SK-N-SH treated with all-trans-retinoic acid at 6 μM for 48 hours (cell line): ENCODE measurements at regions not wholly inside any gene's neighbourhood (a gene's known extent, or its start where the extent isn't known, plus 50 kb on each side); places are given as distances from the start of the nearest gene placed in this dataset.

ENCODE experiments used
- ARNTL ChIP-seq: fragments of 450-650 bp; formaldehyde crosslinking; IDR thresholded peaks from 2 replicates; pipeline ENCODE4 v1.5.0; 2020; ENCODE audit warnings: low read depth, mild to moderate bottlenecking, moderate library complexity, borderline replicate concordance
- OSR1 ChIP-seq: fragments of 250-450 bp; sonication (Bioruptor Pico); IDR thresholded peaks from 2 replicates; pipeline ENCODE4 v1.8.0; 2022; ENCODE audit warnings: moderate library complexity, mild to moderate bottlenecking, inconsistent platforms
- POU6F1 ChIP-seq: fragments of 250-450 bp; sonication (Bioruptor Pico); IDR thresholded peaks from 2 replicates; pipeline ENCODE4 v1.8.0; 2021; ENCODE audit warnings: low read depth, mild to moderate bottlenecking, moderate library complexity, borderline replicate concordance
- PPARA ChIP-seq: fragments of 250-450 bp; sonication (Bioruptor Pico); IDR thresholded peaks from 2 replicates; pipeline ENCODE4 v1.5.0; 2020; ENCODE audit warnings: mild to moderate bottlenecking, borderline replicate concordance
- RARB ChIP-seq: fragments of 250-450 bp; sonication (Bioruptor Pico); IDR thresholded peaks from 2 replicates; pipeline ENCODE4 v1.8.0; 2021; ENCODE audit warnings: mild to moderate bottlenecking, moderate library complexity
- SNAI2 ChIP-seq: fragments of 250-450 bp; sonication (Bioruptor Pico); IDR thresholded peaks from 2 replicates; pipeline ENCODE4 v1.5.0; 2020; ENCODE audit warnings: mild to moderate bottlenecking, moderate library complexity
- TCF4 ChIP-seq: fragments of 250-450 bp; sonication (Bioruptor Pico); IDR thresholded peaks from 2 replicates; pipeline ENCODE4 v1.8.0; 2021; ENCODE audit warnings: mild to moderate bottlenecking, moderate library complexity, borderline replicate concordance
- TSHZ2 ChIP-seq: fragments of 250-450 bp; sonication (Bioruptor Pico); IDR thresholded peaks from 2 replicates; pipeline ENCODE4 v1.5.0; 2020; ENCODE audit warnings: mild to moderate bottlenecking, moderate library complexity
- ZNF565 ChIP-seq: fragments of 450-650 bp; formaldehyde crosslinking; conservative IDR thresholded peaks from 2 replicates; pipeline ENCODE4 v1.5.0; 2020; ENCODE audit warnings: low read depth, mild to moderate bottlenecking, moderate library complexity
- ZNF8 ChIP-seq: fragments of 450-650 bp; formaldehyde crosslinking; IDR thresholded peaks from 2 replicates; pipeline ENCODE4 v1.5.0; 2020; ENCODE audit warnings: mild to moderate bottlenecking, moderate library complexity
- TF ChIP-seq, protein P1 (sequence below): fragments of 250-450 bp; sonication (Bioruptor Pico); IDR thresholded peaks from 2 replicates; pipeline ENCODE4 v1.8.0; 2020; ENCODE audit warnings: mild to moderate bottlenecking, moderate library complexity, borderline replicate concordance

DNA sequence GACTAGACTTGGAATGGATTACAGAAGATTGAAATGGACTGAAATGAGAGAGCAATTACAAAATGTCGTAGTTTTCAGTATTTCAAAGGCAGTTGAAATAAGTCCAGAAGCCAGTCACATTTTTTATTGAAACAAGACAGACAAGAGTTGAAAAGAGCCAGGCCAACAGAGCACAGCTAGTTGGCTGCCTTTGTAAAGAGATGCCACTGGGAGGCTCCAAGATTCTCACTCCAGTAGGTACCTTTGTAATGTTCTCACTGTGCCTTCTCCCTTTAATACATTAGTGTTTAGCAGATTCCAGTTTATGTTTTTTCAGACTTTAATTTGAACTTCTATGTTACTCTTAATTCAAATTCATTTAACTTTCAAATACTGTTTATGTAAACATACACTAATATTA is 234.8 kb downstream of the DSEL start:
- TF ChIP-seq RARB (CRISPR knock-in tag) (no peak), ZNF565 (no peak), OSR1 (CRISPR knock-in tag) (no peak), TCF4 (CRISPR knock-in tag) (no peak), ZNF8 (CRISPR knock-in tag) (no peak), ARNTL (CRISPR knock-in tag) (no peak), PPARA (no peak), POU6F1 (CRISPR knock-in tag) (no peak), TSHZ2 (CRISPR knock-in tag) (no peak), SNAI2 (CRISPR knock-in tag) (no peak)
- TF ChIP-seq, protein P1, sequence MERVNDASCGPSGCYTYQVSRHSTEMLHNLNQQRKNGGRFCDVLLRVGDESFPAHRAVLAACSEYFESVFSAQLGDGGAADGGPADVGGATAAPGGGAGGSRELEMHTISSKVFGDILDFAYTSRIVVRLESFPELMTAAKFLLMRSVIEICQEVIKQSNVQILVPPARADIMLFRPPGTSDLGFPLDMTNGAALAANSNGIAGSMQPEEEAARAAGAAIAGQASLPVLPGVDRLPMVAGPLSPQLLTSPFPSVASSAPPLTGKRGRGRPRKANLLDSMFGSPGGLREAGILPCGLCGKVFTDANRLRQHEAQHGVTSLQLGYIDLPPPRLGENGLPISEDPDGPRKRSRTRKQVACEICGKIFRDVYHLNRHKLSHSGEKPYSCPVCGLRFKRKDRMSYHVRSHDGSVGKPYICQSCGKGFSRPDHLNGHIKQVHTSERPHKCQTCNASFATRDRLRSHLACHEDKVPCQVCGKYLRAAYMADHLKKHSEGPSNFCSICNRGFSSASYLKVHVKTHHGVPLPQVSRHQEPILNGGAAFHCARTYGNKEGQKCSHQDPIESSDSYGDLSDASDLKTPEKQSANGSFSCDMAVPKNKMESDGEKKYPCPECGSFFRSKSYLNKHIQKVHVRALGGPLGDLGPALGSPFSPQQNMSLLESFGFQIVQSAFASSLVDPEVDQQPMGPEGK (CRISPR knock-in tag): no peak
